ENCODE measurements at regions not wholly inside any gene's neighbourhood (a gene's known extent, or its start where the extent isn't known, plus 50 kb on each side); places are given as distances from the start of the nearest gene placed in this dataset.
A peak's percentile ranks its signal among the peaks of the same experiment; 100 is the strongest.

DNA sequence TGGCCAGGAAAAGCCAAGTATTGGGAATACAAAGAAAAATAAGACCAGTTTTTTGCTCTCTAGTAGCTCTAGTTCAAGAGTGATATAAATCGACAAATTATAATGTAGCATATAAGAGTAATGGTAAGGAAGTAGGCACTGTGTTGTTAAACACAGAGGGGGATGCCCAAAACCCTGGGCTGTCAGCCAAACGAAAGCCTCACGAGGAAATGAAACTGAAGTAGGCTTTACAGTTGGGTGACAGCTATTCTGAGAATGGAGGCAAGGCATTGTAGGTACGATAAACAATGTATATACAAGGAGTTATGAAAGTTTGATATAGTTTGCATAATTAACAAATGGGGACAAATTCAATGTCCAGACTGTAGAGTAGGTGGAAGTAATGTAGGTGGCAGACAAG is 176.4 kb downstream of the FAM181B start:
- WGBS (ENCODE audit: low lambda C conversion rate, missing lambda C conversion rate), result 87% methylated on average over 4 of the region's 4 CpGs
- Histone ChIP-seq H4K20me1 (ENCODE audit: insufficient read depth, poor library complexity, severe bottlenecking) (no peaks in the 10 kb centered on the region), H3K4me2 (no peak overlapping the region), H3K27me3 (no peaks in the 10 kb centered on the region), H2AFZ (no peak overlapping the region), H3K4me1 (ENCODE audit: insufficient read depth) (no peaks in the 10 kb centered on the region), H3K27ac (no peak overlapping the region), H3K79me2 (no peaks in the 10 kb centered on the region), H3K9me3 (ENCODE audit: low read depth) (no peaks in the 10 kb centered on the region), H3K36me3 (replicated peaks; ENCODE audit: insufficient read depth, low read depth) (no peaks in the 10 kb centered on the region), H3K9me2 (replicated peaks; ENCODE audit: insufficient read depth) (no peaks in the 10 kb centered on the region), H3K4me3 (no peak overlapping the region)
- TF ChIP-seq EZH2 (IDR thresholded peaks at IDR 0.05; ENCODE audit: borderline replicate concordance), result no peak
- no peak for TF ChIP-seq EZH2phosphoT487 (IDR thresholded peaks at IDR 0.05; ENCODE audit: low read depth, severe bottlenecking, unreplicated experiment)
- TF ChIP-seq, protein P1, sequence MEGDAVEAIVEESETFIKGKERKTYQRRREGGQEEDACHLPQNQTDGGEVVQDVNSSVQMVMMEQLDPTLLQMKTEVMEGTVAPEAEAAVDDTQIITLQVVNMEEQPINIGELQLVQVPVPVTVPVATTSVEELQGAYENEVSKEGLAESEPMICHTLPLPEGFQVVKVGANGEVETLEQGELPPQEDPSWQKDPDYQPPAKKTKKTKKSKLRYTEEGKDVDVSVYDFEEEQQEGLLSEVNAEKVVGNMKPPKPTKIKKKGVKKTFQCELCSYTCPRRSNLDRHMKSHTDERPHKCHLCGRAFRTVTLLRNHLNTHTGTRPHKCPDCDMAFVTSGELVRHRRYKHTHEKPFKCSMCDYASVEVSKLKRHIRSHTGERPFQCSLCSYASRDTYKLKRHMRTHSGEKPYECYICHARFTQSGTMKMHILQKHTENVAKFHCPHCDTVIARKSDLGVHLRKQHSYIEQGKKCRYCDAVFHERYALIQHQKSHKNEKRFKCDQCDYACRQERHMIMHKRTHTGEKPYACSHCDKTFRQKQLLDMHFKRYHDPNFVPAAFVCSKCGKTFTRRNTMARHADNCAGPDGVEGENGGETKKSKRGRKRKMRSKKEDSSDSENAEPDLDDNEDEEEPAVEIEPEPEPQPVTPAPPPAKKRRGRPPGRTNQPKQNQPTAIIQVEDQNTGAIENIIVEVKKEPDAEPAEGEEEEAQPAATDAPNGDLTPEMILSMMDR (IDR thresholded peaks at IDR 0.05; ENCODE audit: poor library complexity), result no peak
- no peak for DNase-seq (ENCODE audit: low spot score)

DNA sequence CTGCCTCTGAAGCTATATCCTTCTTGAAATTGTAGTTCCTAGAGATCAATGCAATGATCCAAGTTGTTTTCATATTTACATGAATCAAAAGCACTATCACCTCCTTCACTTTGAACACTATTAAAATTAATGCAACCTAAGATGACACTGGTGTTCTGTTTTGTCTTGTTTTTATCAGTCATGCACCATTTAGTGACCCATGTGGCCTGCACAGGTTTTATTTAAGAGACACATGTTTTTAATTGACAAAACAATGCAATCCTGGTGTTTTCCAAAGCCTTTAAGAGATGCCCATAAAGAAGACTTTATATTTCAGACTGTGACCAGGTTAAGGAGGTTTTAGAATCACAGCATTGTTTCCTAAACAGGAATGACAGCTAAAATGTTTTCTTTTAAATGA is 177.5 kb downstream of the FAM181B start:
- Histone ChIP-seq H3K27me3 (no peaks in the 10 kb centered on the region), H3K4me3 (no peak overlapping the region), H3K4me2 (no peak overlapping the region), H3K9me2 (replicated peaks; ENCODE audit: insufficient read depth) (no peaks in the 10 kb centered on the region), H3K27ac (no peak overlapping the region), H3K4me1 (ENCODE audit: insufficient read depth) (no peaks in the 10 kb centered on the region), H3K9me3 (ENCODE audit: low read depth) (no peaks in the 10 kb centered on the region), H2AFZ (no peak overlapping the region), H3K79me2 (no peaks in the 10 kb centered on the region), H3K36me3 (replicated peaks; ENCODE audit: insufficient read depth, low read depth) (no peaks in the 10 kb centered on the region), H4K20me1 (ENCODE audit: insufficient read depth, poor library complexity, severe bottlenecking) (no peaks in the 10 kb centered on the region)
- no peak for DNase-seq (ENCODE audit: low spot score)
- TF ChIP-seq, protein P1 (IDR thresholded peaks at IDR 0.05; ENCODE audit: poor library complexity), result no peak
- TF ChIP-seq EZH2 (IDR thresholded peaks at IDR 0.05; ENCODE audit: borderline replicate concordance), result no peak
- no peak for TF ChIP-seq EZH2phosphoT487 (IDR thresholded peaks at IDR 0.05; ENCODE audit: low read depth, severe bottlenecking, unreplicated experiment)

DNA sequence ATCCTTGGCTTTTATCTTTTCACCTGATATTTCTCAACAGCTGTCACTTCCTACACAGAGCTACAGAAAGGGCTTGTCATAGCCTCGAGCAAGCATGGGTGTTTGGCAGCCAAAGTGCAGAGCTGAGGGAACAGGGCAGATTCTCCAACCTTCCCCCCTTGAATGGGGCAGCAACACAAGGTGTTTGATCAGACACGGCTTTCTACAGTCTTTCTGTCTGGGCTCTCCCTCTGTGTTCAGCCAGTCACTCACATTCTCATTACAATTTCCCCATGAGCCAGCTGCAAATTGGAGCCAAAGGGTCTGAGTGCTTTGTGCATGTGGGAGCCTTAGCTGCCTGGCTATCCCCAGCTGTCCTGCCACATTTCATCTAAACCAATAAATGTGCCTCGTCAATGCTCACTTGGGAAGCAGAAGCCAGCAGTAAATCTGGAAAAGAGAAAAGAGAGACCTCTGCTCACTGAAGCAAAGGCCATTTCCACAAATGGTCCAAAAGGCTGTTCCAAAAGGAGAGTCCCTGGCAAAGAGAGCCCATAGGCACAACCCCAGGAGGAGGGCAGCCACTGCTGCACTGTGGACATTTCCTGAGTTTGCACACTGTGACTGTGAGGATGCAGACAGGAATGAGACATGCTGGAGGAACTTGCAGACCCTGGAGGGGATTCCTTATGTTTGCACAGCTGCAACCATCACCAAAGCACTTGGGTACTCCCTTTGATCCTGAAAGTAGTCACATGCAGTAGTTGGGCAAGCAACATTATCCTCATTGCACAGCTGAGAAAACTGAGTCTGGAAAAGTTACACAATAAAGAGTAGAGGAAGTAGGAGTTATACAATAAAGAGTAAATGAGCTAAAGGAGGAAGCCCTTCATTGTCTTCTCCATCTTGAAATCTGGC is 186.8 kb downstream of the FAM181B start:
- no peaks in the 10 kb centered on the region for H3K36me3 ChIP-seq (replicated peaks; ENCODE audit: insufficient read depth, low read depth)
- peaks cover 6% of the 10 kb centered on the region for H3K4me1 ChIP-seq (ENCODE audit: insufficient read depth)
- peak; percentile 8 for DNase-seq (ENCODE audit: low spot score)
- no peaks in the 10 kb centered on the region for H4K20me1 ChIP-seq (ENCODE audit: insufficient read depth, poor library complexity, severe bottlenecking)
- H3K4me2 ChIP-seq, result no peak overlapping the region
- H2AFZ ChIP-seq, result no peak overlapping the region
- H3K79me2 ChIP-seq, result no peaks in the 10 kb centered on the region
- WGBS (ENCODE audit: low lambda C conversion rate, missing lambda C conversion rate), result 32% methylated on average over 3 of the region's 3 CpGs
- no peak overlapping the region for H3K4me3 ChIP-seq
- no peaks in the 10 kb centered on the region for H3K9me2 ChIP-seq (replicated peaks; ENCODE audit: insufficient read depth)
- H3K9me3 ChIP-seq (ENCODE audit: low read depth), result no peaks in the 10 kb centered on the region
- no peaks in the 10 kb centered on the region for H3K27me3 ChIP-seq
- H3K27ac ChIP-seq, result no peak overlapping the region
- TF ChIP-seq EZH2phosphoT487 (IDR thresholded peaks at IDR 0.05; ENCODE audit: low read depth, severe bottlenecking, unreplicated experiment) (no peak), EZH2 (IDR thresholded peaks at IDR 0.05; ENCODE audit: borderline replicate concordance) (no peak)
- TF ChIP-seq, protein P1 (IDR thresholded peaks at IDR 0.05; ENCODE audit: poor library complexity), result no peak
